ENCODE measurements at regions not wholly inside any gene's neighbourhood (a gene's known extent, or its start where the extent isn't known, plus 50 kb on each side); places are given as distances from the start of the nearest gene placed in this dataset.
A peak's percentile ranks its signal among the peaks of the same experiment; 100 is the strongest.

GRCh38 chr15:100764778-100765466 lies 114.7 kb upstream of the ALDH1A3 start:
- no peak for FAIRE-seq
- Histone ChIP-seq H3K36me3 (no peaks in the 10 kb centered on the region), H3K4me3 (no peak overlapping the region), H3K4me1 (no peaks in the 10 kb centered on the region), H3K27ac (no peak overlapping the region), H3K9me3 (no peaks in the 10 kb centered on the region), H3K27me3 (no peaks in the 10 kb centered on the region)
- 77 to 82% methylated on average over 9 of the region's 9 CpGs for WGBS, 2 donors
- ATAC-seq = peak in 1 of 4 donors; percentile 17
- DNase-seq = peak in 1 of 6 donors; percentile 8
- no peak for TF ChIP-seq CTCF (IDR thresholded peaks at IDR 0.05)
- intact Hi-C loops (cut with DNase I) = no loop called here

GRCh38 chr15:100765467-100766241 lies 114.0 kb upstream of the ALDH1A3 start:
- no peak for TF ChIP-seq CTCF (IDR thresholded peaks at IDR 0.05)
- no peaks in the 10 kb centered on the region for H3K4me1 ChIP-seq
- no peaks in the 10 kb centered on the region for H3K36me3 ChIP-seq
- H3K27me3 ChIP-seq = no peaks in the 10 kb centered on the region
- intact Hi-C loops (cut with DNase I) = no loop called here
- H3K4me3 ChIP-seq = no peak overlapping the region
- no peak for FAIRE-seq
- no peak overlapping the region for H3K27ac ChIP-seq
- WGBS, 2 donors = 66 to 73% methylated on average over 24 of the region's 24 CpGs
- peak in 1 of 6 donors; percentile 8 for DNase-seq
- ATAC-seq = no peak
- H3K9me3 ChIP-seq = no peaks in the 10 kb centered on the region

- FAIRE-seq (no peak), ATAC-seq (no peak)
- intact Hi-C loops (cut with DNase I) = no loop called here
Observed at GRCh38 chr15:100766243-100767000, 113.2 kb upstream of the ALDH1A3 start.

GRCh38 chr15:100767001-100767825 lies 112.4 kb upstream of the ALDH1A3 start:
- intact Hi-C loops (cut with DNase I) = no loop called here
- Histone ChIP-seq H3K4me1 (no peaks in the 10 kb centered on the region), H3K27ac (no peak overlapping the region), H3K9me3 (no peaks in the 10 kb centered on the region), H3K27me3 (no peaks in the 10 kb centered on the region), H3K4me3 (no peak overlapping the region), H3K36me3 (no peaks in the 10 kb centered on the region)
- 83 to 88% methylated on average over 14 of the region's 14 CpGs for WGBS, 2 donors
- FAIRE-seq (no peak), ATAC-seq (no peak), DNase-seq (peak in 1 of 6 donors; percentile 2)
- no peak for TF ChIP-seq CTCF (IDR thresholded peaks at IDR 0.05)

More at GRCh38 chr15:100766243-100767000, 113.2 kb upstream of the ALDH1A3 start:
- WGBS, 2 donors = 55 to 59% methylated on average over 13 of the region's 13 CpGs
- Histone ChIP-seq H3K9me3 (no peaks in the 10 kb centered on the region), H3K4me1 (no peaks in the 10 kb centered on the region), H3K27ac (no peak overlapping the region), H3K27me3 (no peaks in the 10 kb centered on the region), H3K4me3 (no peak overlapping the region), H3K36me3 (no peaks in the 10 kb centered on the region)
- TF ChIP-seq CTCF (IDR thresholded peaks at IDR 0.05) = no peak
- DNase-seq = peak in 1 of 6 donors; percentile 8

Data from pancreas (tissue), 10 donors.